ENCODE measurements at regions not wholly inside any gene's neighbourhood (a gene's known extent, or its start where the extent isn't known, plus 50 kb on each side); places are given as distances from the start of the nearest gene placed in this dataset.

DNA sequence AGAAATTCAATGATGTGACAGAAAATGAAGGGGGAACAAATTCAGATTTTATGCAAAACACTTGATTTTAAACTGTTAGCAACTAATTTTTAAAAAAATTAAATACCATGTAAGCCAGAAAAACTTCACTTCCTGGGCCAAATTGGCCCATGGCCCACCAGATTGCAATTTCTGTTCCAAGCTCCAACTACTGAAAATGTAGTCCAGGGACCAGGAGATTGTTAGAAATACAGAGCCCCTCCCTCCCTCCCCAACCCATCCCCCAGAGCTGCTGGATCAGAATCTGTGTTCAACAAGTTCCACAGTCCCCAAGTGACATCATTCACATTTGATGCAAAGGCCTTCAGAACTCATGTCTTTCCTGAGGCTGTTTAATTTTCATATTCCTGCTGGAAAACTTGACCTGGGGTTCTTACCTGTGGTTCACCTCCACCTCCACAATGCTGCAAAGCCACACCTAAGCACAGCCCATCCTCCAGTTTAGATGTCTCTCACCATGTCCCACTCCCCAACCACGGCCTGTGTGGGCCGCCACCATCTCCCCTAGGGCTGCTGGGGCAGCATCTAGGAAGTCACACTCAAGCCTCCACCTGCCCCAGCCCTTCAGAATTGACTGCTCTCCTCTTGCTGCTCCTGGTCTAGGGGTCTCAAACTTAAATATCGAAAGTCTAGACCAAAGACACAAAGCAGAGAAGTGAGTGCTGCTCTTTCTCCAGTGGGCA is 482.0 kb downstream of the UQCRFS1 start:
- Mint-ChIP-seq H3K27ac (no peak overlapping the region), H3K4me1 (peaks cover 14% of the 10 kb centered on the region), H3K4me3 (no peak overlapping the region), H3K36me3 (ENCODE audit: low read depth) (peaks cover 4% of the 10 kb centered on the region), H3K9me3 (peaks cover 16% of the 10 kb centered on the region), H3K27me3 (ENCODE audit: low read depth, poor library complexity) (peaks cover 13% of the 10 kb centered on the region)
- no peak for DNase-seq
- no peak for TF ChIP-seq CTCF (IDR thresholded peaks at IDR 0.05)

GRCh38 chr19:28727480-28728159 is 485.3 kb downstream of the UQCRFS1 start:
- peak overlapping the region; percentile 62 for H3K27ac Mint-ChIP-seq
- no peaks in the 10 kb centered on the region for H3K9me3 Mint-ChIP-seq
- H3K36me3 Mint-ChIP-seq (ENCODE audit: low read depth), result no peaks in the 10 kb centered on the region
- TF ChIP-seq CTCF (IDR thresholded peaks at IDR 0.05), result no peak
- DNase-seq, result no peak
- no peaks in the 10 kb centered on the region for H3K4me1 Mint-ChIP-seq
- no peak overlapping the region for H3K4me3 Mint-ChIP-seq
- H3K27me3 Mint-ChIP-seq (ENCODE audit: low read depth, poor library complexity), result peaks cover 13% of the 10 kb centered on the region

DNA sequence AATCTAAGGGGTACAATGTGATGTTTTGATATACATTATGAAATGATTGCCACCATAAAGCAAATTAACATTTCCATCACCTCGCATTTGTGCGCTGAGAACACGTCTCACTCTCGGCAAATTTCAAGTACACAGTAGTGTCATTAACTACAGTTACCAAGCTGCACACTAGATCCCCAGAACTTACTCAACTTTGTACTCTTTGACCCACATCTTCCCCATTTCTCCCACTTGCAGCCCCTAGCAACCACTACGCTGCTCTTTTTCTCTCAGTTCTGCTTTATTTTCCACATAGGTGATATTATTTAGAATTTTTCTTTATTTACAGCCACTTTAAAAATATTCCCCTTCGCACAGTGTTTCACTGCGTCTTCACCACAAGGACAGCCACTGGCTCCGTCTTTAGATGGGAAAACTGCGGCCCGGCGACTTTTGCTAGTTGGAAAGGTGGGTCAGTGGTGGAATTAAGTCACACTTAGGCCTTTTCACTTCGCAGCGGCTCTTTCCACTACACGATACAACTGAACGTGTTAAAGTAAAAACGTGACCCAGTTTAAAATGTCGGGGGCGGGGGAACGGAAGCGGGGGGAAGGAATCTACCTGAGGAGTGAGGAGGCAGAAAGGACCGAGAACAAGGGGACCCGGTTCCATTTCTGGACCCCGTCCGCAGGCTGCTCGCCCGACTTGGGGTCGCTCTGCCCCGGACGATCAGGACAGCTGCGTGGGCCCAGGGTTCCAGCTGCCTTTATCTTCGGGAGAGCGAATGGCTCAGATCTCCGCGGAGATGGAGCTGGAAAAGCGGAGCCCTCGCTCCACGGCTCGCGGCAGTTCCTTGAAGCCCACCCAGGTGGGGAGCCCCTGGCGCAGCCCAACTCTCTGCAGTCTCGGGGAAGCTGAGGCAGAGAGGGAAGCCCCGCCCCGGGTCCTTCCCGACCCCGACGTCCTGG is 486.1 kb downstream of the UQCRFS1 start:
- H3K27ac Mint-ChIP-seq, result no peak overlapping the region
- H3K9me3 Mint-ChIP-seq, result no peaks in the 10 kb centered on the region
- peaks cover 13% of the 10 kb centered on the region for H3K27me3 Mint-ChIP-seq (ENCODE audit: low read depth, poor library complexity)
- no peak overlapping the region for H3K4me3 Mint-ChIP-seq
- H3K4me1 Mint-ChIP-seq, result no peaks in the 10 kb centered on the region
- DNase-seq, result no peak
- TF ChIP-seq CTCF (IDR thresholded peaks at IDR 0.05), result no peak
- H3K36me3 Mint-ChIP-seq (ENCODE audit: low read depth), result no peaks in the 10 kb centered on the region

- no peaks in the 10 kb centered on the region for H3K4me1 Mint-ChIP-seq
- TF ChIP-seq CTCF (IDR thresholded peaks at IDR 0.05), result no peak
- DNase-seq, result no peak
- H3K36me3 Mint-ChIP-seq (ENCODE audit: low read depth), result no peaks in the 10 kb centered on the region
- H3K27me3 Mint-ChIP-seq (ENCODE audit: low read depth, poor library complexity), result peaks cover 6% of the 10 kb centered on the region
- peaks cover 9% of the 10 kb centered on the region for H3K9me3 Mint-ChIP-seq
- H3K4me3 Mint-ChIP-seq, result no peak overlapping the region
- no peak overlapping the region for H3K27ac Mint-ChIP-seq
Observed at GRCh38 chr19:28718909-28719308, 494.0 kb downstream of the UQCRFS1 start.

GRCh38 chr19:28715157-28715556 is 497.8 kb downstream of the UQCRFS1 start:
- H3K36me3 Mint-ChIP-seq (ENCODE audit: low read depth), result no peaks in the 10 kb centered on the region
- H3K4me3 Mint-ChIP-seq, result no peak overlapping the region
- H3K9me3 Mint-ChIP-seq, result peaks cover 9% of the 10 kb centered on the region
- no peak for DNase-seq
- TF ChIP-seq CTCF (IDR thresholded peaks at IDR 0.05), result no peak
- H3K27ac Mint-ChIP-seq, result no peak overlapping the region
- H3K27me3 Mint-ChIP-seq (ENCODE audit: low read depth, poor library complexity), result peaks cover 7% of the 10 kb centered on the region
- H3K4me1 Mint-ChIP-seq, result no peaks in the 10 kb centered on the region
